ENCODE measurements at regions not wholly inside any gene's neighbourhood (a gene's known extent, or its start where the extent isn't known, plus 50 kb on each side); places are given as distances from the start of the nearest gene placed in this dataset.

- H3K9me3 ChIP-seq = peaks cover 0 to 14% (median 9%) of the 10 kb centered on the region in 3 donors
- no peaks in the 10 kb centered on the region for H3K4me1 ChIP-seq
- H3K27me3 ChIP-seq = peaks cover 0 to 27% of the 10 kb centered on the region in 2 donors
- no peak for TF ChIP-seq CTCF (IDR thresholded peaks at IDR 0.05)
- no peak overlapping the region for H3K4me3 ChIP-seq
- no peak overlapping the region for H3K27ac ChIP-seq
- no peak for DNase-seq
- intact Hi-C loops (cut with DNase I; ENCODE audit: low total_unique reads) = no loop called here
- no peaks in the 10 kb centered on the region for H3K36me3 ChIP-seq
These were observed 95.1 kb downstream of the ASB1 start for GRCh38 chr2:238521870-238522269.

- Histone ChIP-seq H3K27ac (no peak overlapping the region), H3K4me1 (no peaks in the 10 kb centered on the region), H3K36me3 (no peaks in the 10 kb centered on the region), H3K27me3 (peaks cover 0 to 27% of the 10 kb centered on the region in 2 donors), H3K4me3 (no peak overlapping the region), H3K9me3 (no peaks in the 10 kb centered on the region)
- intact Hi-C loops (cut with DNase I; ENCODE audit: low total_unique reads) = no loop called here
- no peak for TF ChIP-seq CTCF (IDR thresholded peaks at IDR 0.05)
- DNase-seq = peak in 1 of 2 donors; percentile 43
These were observed 96.7 kb downstream of the ASB1 start for GRCh38 chr2:238523158-238524110.

GRCh38 chr2:238524426-238524983 lies 97.8 kb downstream of the ASB1 start:
- no peak for TF ChIP-seq CTCF (IDR thresholded peaks at IDR 0.05)
- no peaks in the 10 kb centered on the region for H3K9me3 ChIP-seq
- no peak overlapping the region for H3K4me3 ChIP-seq
- intact Hi-C loops (cut with DNase I; ENCODE audit: low total_unique reads) = no loop called here
- peaks cover 0 to 27% of the 10 kb centered on the region in 2 donors for H3K27me3 ChIP-seq
- no peaks in the 10 kb centered on the region for H3K4me1 ChIP-seq
- no peak overlapping the region for H3K27ac ChIP-seq
- H3K36me3 ChIP-seq = no peaks in the 10 kb centered on the region
- DNase-seq = no peak

DNA sequence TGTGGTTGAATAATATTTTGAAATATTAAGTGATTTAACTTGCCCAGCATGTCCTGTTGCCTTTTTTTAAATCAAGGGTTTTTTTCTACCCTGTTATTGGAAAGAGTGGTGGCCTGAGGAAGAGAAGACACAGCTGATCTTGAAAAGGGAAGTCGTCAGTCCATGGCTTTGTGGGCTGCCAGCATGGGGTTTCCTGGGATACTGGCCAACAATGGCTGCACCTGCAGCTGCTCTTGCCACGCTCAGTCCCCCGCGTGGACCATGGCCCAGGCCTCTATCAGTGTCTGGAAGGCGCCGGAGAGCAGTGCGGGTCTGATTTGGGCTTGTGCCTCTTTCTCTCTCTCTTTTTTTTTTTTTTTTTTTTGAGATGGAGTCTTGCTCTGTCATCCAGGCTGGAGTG lies 99.3 kb downstream of the ASB1 start:
- intact Hi-C loops (cut with DNase I; ENCODE audit: low total_unique reads) = no loop called here
- DNase-seq = no peak

DNA sequence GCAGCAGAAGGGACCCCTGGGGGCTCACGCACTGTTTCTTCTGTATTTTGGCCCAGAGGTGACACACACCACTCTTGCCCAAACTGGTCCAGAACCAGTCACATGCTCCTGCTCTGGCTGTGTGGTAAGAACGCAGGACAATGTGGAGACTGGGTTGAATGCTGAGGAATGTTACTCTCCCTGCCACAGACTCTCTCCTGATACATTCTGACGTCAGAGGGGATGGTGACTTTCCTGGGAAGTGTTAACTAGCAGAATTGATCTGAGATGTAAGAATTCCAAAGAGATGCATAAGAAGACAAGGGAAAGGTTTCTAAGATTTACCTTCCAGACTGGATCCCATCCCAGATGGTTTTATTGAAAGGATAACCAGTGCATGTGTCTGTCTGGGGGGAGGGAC lies 100.8 kb downstream of the ASB1 start:
- Histone ChIP-seq H3K27ac (no peak overlapping the region), H3K4me1 (no peaks in the 10 kb centered on the region), H3K36me3 (no peaks in the 10 kb centered on the region), H3K27me3 (peaks cover 0 to 23% of the 10 kb centered on the region in 2 donors), H3K4me3 (no peak overlapping the region), H3K9me3 (peaks cover 0 to 22% (median 13%) of the 10 kb centered on the region in 3 donors)
- intact Hi-C loops (cut with DNase I; ENCODE audit: low total_unique reads) = no loop called here
- DNase-seq = no peak
- TF ChIP-seq CTCF (IDR thresholded peaks at IDR 0.05) = no peak

More for the DNA sequence above, 99.3 kb downstream of the ASB1 start:
- no peak overlapping the region for H3K27ac ChIP-seq
- peaks cover 0 to 27% of the 10 kb centered on the region in 2 donors for H3K27me3 ChIP-seq
- TF ChIP-seq CTCF (IDR thresholded peaks at IDR 0.05) = no peak
- H3K4me1 ChIP-seq = no peaks in the 10 kb centered on the region
- no peak overlapping the region for H3K4me3 ChIP-seq
- H3K36me3 ChIP-seq = no peaks in the 10 kb centered on the region
- H3K9me3 ChIP-seq = peaks cover 0 to 9% (median under 1%) of the 10 kb centered on the region in 3 donors
